Activated naive CD4-positive, alpha-beta T cell treated with anti-CD3 and anti-CD28 coated beads, Interleukin-2, amount 10 ng/mL, durations not matched to agents 7 days and 5 days (primary cell): ENCODE measurements at regions not wholly inside any gene's neighbourhood (a gene's known extent, or its start where the extent isn't known, plus 50 kb on each side); places are given as distances from the start of the nearest gene placed in this dataset.
"Not testable (repeated sequence)": the region's sequence is repeated elsewhere in the genome, so short reads cannot be mapped to it uniquely, and the experiment has no call there.

Experiments
- CTCF ChIA-PET: fragments of 350-600 bp; sonication (Branson Sonifier 250); formaldehyde crosslinking; loops from one replicate; lab custom pipeline; 2021; ENCODE audit warnings: antibody characterized with exemption; lab: Charles Lee
- DNase-seq: peaks from one replicate; pipeline ENCODE4 v3.0.0-alpha.2; 2020
- H3K27ac Mint-ChIP-seq: one replicate; pipeline ENCODE4 v1.8.0; 2021; ENCODE audit warnings: mild to moderate bottlenecking, moderate library complexity, mixed read lengths
- H3K27me3 Mint-ChIP-seq: one replicate; pipeline ENCODE4 v1.8.0; 2021; ENCODE audit warnings: mild to moderate bottlenecking, mixed read lengths
- H3K36me3 Mint-ChIP-seq: one replicate; pipeline ENCODE4 v1.8.0; 2021; ENCODE audit warnings: mixed read lengths
- H3K4me1 Mint-ChIP-seq: one replicate; pipeline ENCODE4 v1.8.0; 2021; ENCODE audit warnings: mixed read lengths
- H3K4me3 Mint-ChIP-seq: one replicate; pipeline ENCODE4 v1.8.0; 2021; ENCODE audit warnings: mild to moderate bottlenecking, moderate library complexity, mixed read lengths
- H3K9me3 Mint-ChIP-seq: one replicate; pipeline ENCODE4 v1.8.0; 2021; ENCODE audit warnings: mixed read lengths

DNA sequence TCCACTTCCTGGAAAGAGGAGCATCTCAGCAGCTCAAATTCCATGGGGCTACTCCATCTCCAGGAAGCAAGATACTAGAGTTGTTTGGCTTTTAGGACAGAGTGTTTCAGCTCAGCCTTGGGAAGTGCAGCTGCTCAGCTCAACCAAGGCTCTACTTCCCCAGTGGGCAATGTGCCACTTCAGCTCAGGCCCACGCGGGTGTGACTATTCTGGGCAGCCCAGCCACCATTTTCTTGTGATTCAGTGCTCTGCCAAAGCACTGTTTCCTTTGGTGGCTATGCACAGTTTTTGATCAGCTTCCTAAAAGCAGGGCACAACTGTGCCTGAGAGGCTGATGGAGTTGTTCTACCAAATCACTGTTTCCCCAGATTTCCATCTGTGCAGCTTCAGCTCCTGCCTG, 1104.9 kb upstream of the TMPRSS15 start:
- Mint-ChIP-seq H3K4me1 (no peaks in the 10 kb centered on the region), H3K36me3 (no peaks in the 10 kb centered on the region), H3K9me3 (peaks cover 25% of the 10 kb centered on the region), H3K4me3 (no peak overlapping the region), H3K27ac (no peak overlapping the region), H3K27me3 (no peaks in the 10 kb centered on the region)
- CTCF ChIA-PET = no interaction called here
- no peak for DNase-seq

DNA sequence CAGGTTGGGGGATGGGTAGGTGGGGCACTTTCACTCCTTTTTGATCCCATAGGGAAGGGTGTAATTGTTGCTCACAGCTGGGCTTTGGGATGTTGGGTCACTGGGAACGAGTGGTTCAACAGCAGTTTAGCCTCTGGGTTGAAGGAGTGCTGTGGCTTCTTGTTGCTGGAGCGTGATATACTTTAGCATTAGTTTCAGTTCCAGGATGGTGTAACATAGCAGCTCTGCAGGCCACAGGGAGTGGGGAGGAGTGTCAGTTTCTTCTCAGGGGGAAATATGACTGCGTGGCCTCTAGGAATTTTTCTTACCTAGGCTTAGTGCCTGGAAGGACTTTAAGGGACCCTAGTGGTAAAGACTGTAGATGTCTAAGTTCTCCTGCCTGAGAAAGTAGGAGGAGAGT, 1105.3 kb upstream of the TMPRSS15 start:
- Mint-ChIP-seq H3K9me3 (peaks cover 27% of the 10 kb centered on the region), H3K4me1 (no peaks in the 10 kb centered on the region), H3K4me3 (no peak overlapping the region), H3K27ac (no peak overlapping the region), H3K27me3 (no peaks in the 10 kb centered on the region), H3K36me3 (no peaks in the 10 kb centered on the region)
- no peak for DNase-seq
- CTCF ChIA-PET = no interaction called here

DNA sequence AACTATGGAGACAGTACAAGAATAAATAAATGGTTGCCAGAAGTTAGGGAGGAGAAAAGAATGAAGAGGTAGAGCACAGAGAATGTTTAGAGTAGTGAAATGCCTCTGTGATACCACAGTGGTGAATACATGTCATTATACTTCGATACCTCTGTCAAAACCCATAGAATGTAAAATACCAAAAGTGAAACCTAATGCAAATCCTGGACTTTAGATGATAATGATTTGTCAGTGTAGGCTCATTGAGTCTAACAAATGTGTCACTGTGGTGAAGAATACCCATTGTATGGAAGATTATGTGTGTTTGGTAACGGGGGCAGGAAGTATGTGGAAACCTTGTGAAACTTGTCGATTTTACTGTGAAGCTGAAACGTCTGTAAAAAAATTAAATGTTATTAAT, 1106.5 kb upstream of the TMPRSS15 start:
- peaks cover 28% of the 10 kb centered on the region for H3K9me3 Mint-ChIP-seq
- no peak overlapping the region for H3K27ac Mint-ChIP-seq

DNA sequence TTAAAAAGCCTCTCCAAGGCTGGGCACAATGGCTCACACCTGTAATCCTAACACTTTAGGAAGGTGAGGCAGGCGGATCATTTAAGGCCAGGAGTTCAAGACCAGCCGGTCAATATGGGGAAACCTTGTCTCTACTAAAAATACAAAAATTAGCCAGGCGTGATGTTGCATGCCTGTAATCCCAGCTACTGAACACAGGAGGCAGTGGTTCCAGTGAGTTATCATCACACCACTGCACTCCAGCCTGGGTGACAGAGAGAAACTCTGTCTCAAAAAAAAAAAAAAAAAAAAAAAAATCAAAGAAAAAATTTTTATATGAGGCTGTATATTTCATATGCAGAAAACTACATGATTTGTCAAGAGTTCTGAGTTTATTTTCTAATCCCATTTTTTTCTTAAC, 1107.1 kb upstream of the TMPRSS15 start:
- H3K9me3 Mint-ChIP-seq = peaks cover 28% of the 10 kb centered on the region
- CTCF ChIA-PET = no interaction called here
- no peaks in the 10 kb centered on the region for H3K27me3 Mint-ChIP-seq
- H3K27ac Mint-ChIP-seq = no peak overlapping the region
- H3K4me1 Mint-ChIP-seq = no peaks in the 10 kb centered on the region
- no peak overlapping the region for H3K4me3 Mint-ChIP-seq
- no peaks in the 10 kb centered on the region for H3K36me3 Mint-ChIP-seq
- no peak for DNase-seq

More for the DNA sequence above, 1106.5 kb upstream of the TMPRSS15 start:
- Mint-ChIP-seq H3K27me3 (no peaks in the 10 kb centered on the region), H3K36me3 (no peaks in the 10 kb centered on the region), H3K4me1 (no peaks in the 10 kb centered on the region), H3K4me3 (no peak overlapping the region)
- no peak for DNase-seq
- CTCF ChIA-PET = no interaction called here

GRCh38 chr21:19522381-19522780, 1118.8 kb upstream of the TMPRSS15 start:
- Mint-ChIP-seq H3K27ac (no peak overlapping the region), H3K4me3 (no peak overlapping the region), H3K27me3 (no peaks in the 10 kb centered on the region), H3K4me1 (no peaks in the 10 kb centered on the region), H3K36me3 (no peaks in the 10 kb centered on the region), H3K9me3 (peaks cover 19% of the 10 kb centered on the region)
- DNase-seq = no peak
- CTCF ChIA-PET = no interaction called here

DNA sequence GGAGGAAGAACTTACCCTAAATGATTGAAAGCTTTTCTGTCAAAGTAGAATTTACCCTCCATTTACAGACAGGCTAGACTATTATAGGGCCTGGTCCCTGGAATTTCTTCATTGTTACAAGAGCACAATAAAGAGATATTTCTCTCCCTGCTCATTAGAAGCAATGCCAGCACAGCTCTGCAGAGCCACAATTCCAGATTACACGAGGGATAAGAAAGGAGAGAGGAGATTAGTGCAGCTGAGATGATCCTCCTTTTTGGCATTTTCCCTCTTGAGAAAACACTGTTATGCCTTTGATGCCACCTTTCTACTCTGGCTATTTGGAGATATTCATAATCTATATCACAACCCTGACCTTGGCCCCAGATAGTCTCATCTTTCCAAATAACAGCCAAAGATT, 1119.5 kb upstream of the TMPRSS15 start:
- Mint-ChIP-seq H3K4me3 (no peak overlapping the region), H3K9me3 (peaks cover 19% of the 10 kb centered on the region), H3K27ac (no peak overlapping the region), H3K4me1 (no peaks in the 10 kb centered on the region), H3K36me3 (no peaks in the 10 kb centered on the region), H3K27me3 (no peaks in the 10 kb centered on the region)
- no peak for DNase-seq
- CTCF ChIA-PET = no interaction called here

GRCh38 chr21:19523746-19524145, 1120.2 kb upstream of the TMPRSS15 start:
- Mint-ChIP-seq H3K4me3 (no peak overlapping the region), H3K9me3 (peaks cover 17% of the 10 kb centered on the region)

DNA sequence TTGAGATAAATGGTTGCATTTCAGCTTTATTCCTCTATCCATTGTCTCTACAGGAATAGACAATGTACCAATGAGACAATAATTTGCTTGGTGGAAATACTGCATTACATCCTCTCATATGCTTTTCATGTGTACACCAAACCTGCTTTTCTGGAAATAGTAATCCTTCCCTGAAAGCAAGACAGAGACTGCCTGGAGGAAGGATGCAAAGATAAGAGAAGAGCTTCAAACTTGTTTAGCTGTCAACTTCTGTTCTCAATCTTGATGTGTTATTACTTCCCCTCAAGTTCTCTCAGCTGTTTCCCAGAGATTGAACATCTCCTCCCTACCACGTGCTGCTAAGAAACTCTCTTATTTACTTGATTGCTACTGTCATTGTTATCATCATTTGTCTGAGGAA, 1125.4 kb upstream of the TMPRSS15 start:
- Mint-ChIP-seq H3K4me1 (no peaks in the 10 kb centered on the region), H3K27me3 (no peaks in the 10 kb centered on the region), H3K36me3 (no peaks in the 10 kb centered on the region), H3K9me3 (peaks cover 13% of the 10 kb centered on the region), H3K4me3 (no peak overlapping the region), H3K27ac (no peak overlapping the region)
- CTCF ChIA-PET = no interaction called here
- DNase-seq = no peak

More at GRCh38 chr21:19523746-19524145, 1120.2 kb upstream of the TMPRSS15 start:
- Mint-ChIP-seq H3K4me1 (no peaks in the 10 kb centered on the region), H3K27ac (no peak overlapping the region), H3K27me3 (no peaks in the 10 kb centered on the region), H3K36me3 (no peaks in the 10 kb centered on the region)
- no peak for DNase-seq
- CTCF ChIA-PET = no interaction called here

- CTCF ChIA-PET = no interaction called here
- no peaks in the 10 kb centered on the region for H3K36me3 Mint-ChIP-seq
These were observed 1131.8 kb upstream of the TMPRSS15 start for GRCh38 chr21:19535356-19535755.

DNA sequence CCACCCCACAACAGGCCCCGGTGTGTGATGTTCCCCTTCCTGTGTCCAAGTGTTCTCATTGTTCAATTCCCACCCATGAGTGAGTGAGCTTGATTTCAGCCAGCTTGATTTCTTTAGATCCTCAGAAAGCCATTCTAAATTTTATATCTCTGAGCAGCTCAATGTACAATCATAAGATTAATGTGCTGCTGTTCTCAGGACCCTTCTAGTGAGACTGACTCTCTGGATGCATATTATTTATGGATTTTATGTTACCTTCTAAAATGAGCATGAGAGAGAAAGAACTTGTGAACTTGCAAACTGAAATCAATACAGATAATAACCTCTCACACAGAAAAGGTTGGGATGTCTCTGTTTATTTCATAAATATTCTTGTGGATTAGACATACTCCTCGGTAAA, 1133.5 kb upstream of the TMPRSS15 start:
- CTCF ChIA-PET = no interaction called here
- Mint-ChIP-seq H3K4me1 (no peaks in the 10 kb centered on the region), H3K27me3 (no peaks in the 10 kb centered on the region), H3K4me3 (no peak overlapping the region), H3K36me3 (no peaks in the 10 kb centered on the region), H3K27ac (no peak overlapping the region), H3K9me3 (peaks cover 19% of the 10 kb centered on the region)
- no peak for DNase-seq

More at GRCh38 chr21:19535356-19535755, 1131.8 kb upstream of the TMPRSS15 start:
- no peak overlapping the region for H3K27ac Mint-ChIP-seq
- H3K27me3 Mint-ChIP-seq = no peaks in the 10 kb centered on the region
- no peak for DNase-seq
- no peak overlapping the region for H3K4me3 Mint-ChIP-seq
- no peaks in the 10 kb centered on the region for H3K4me1 Mint-ChIP-seq
- H3K9me3 Mint-ChIP-seq = peaks cover 20% of the 10 kb centered on the region

DNA sequence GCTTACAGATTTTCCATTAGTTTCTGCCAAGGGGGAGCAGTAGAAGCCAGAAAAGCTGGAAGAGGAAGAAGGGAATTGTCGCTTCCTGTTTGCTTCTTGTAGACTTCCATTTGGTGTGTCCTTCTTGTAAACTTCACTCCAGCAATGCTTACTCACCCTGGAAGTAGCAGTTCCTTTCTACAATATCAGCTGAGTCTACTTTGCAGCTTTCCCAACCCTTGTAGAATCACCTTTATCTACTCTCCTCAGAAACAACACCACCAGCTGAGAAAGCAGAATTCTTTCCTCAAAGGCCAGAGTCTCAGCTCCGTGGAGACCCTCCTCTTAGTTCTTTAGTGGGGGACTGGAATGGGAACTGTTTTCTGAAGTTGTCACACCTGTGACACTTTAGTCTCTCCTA, 1136.7 kb upstream of the TMPRSS15 start:
- Mint-ChIP-seq H3K36me3 (no peaks in the 10 kb centered on the region), H3K4me1 (no peaks in the 10 kb centered on the region), H3K4me3 (no peak overlapping the region), H3K9me3 (peaks cover 35% of the 10 kb centered on the region), H3K27ac (no peak overlapping the region), H3K27me3 (no peaks in the 10 kb centered on the region)
- no peak for DNase-seq
- CTCF ChIA-PET = interaction anchor here (0.6 kb wide), 1 partner anchor 10 kb away, joined by 3 read pairs; no protein-coding TSS in a partner anchor

GRCh38 chr21:19541602-19542001, 1138.0 kb upstream of the TMPRSS15 start:
- CTCF ChIA-PET = no interaction called here
- DNase-seq = no peak
- no peaks in the 10 kb centered on the region for H3K27me3 Mint-ChIP-seq
- no peaks in the 10 kb centered on the region for H3K4me1 Mint-ChIP-seq
- no peaks in the 10 kb centered on the region for H3K36me3 Mint-ChIP-seq
- no peak overlapping the region for H3K4me3 Mint-ChIP-seq
- H3K9me3 Mint-ChIP-seq = peaks cover 34% of the 10 kb centered on the region
- no peak overlapping the region for H3K27ac Mint-ChIP-seq

DNA sequence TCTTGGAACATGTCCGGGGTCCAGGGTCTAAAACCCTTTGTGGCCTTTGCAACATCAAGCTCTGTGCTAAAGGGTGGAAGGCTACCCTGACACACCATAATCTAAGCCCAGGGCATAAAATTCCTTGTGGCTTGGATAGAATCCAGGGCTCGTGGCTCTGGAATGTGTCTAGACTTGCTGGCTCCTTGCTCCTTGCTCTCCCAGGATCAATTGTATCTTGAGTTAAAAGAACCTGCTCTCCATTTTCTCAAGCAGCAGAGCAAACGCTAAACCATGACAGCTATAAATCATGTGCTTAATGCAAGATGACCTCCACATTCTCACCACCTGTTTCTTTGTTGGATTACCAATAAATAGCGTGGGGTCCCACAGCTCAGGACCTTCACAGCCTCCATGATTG, 1140.9 kb upstream of the TMPRSS15 start:
- CTCF ChIA-PET, H3K27me3 Mint-ChIP-seq, DNase-seq, H3K4me3 Mint-ChIP-seq, H3K4me1 Mint-ChIP-seq, H3K27ac Mint-ChIP-seq, H3K36me3 Mint-ChIP-seq: not testable (repeated sequence)
- peaks cover 31% of the 10 kb centered on the region for H3K9me3 Mint-ChIP-seq

DNA sequence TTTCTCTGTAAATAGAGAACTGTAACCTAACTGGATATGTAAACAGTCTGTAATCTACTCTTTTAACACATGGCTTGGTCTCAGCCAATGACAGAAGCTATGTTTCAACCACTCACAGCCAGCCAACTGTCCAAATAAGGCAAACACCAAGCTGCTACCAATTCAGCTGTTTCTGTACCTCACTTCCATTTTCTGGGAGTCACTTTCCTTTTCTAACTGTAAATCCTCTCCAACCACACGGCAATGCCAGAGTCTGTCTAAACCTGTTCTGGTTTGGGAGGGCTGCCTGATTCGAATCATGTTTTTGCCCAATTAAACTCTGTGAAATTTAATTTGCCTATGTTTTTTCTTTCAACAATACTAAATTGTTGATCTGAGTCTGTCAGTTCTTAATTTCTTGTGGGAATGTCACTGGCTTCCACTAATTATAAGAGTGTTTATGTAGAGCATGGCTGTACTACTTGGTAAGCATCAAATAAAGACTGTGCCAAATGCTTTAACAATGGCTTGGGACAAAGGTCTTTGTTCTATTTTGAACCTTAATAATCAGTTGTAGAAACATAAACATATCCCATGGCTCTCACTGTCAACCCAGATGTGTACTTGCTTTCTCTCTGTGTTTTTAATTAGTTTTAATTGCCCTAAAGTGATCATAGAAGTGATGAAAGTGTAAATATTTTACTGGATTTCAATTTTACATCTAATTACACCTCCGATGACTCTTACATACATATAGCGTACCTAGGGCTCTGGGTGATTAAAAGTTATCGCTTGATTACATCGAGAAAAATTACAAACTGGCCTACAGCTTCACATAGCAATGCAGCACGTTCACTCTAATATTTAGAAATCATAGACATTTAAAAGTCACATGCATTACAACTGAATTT, 1144.6 kb upstream of the TMPRSS15 start:
- DNase-seq = no peak
- H3K9me3 Mint-ChIP-seq = peaks cover 17% of the 10 kb centered on the region
- no peak overlapping the region for H3K27ac Mint-ChIP-seq
- no peaks in the 10 kb centered on the region for H3K36me3 Mint-ChIP-seq
- no peaks in the 10 kb centered on the region for H3K4me1 Mint-ChIP-seq
- no peak overlapping the region for H3K4me3 Mint-ChIP-seq
- no peaks in the 10 kb centered on the region for H3K27me3 Mint-ChIP-seq
- CTCF ChIA-PET = no interaction called here

GRCh38 chr21:19553919-19554615, 1150.5 kb upstream of the TMPRSS15 start:
- H3K36me3 Mint-ChIP-seq = no peaks in the 10 kb centered on the region
- H3K9me3 Mint-ChIP-seq = peaks cover 10% of the 10 kb centered on the region
- CTCF ChIA-PET = no interaction called here
- H3K27ac Mint-ChIP-seq = no peak overlapping the region
- H3K4me1 Mint-ChIP-seq = no peaks in the 10 kb centered on the region
- no peaks in the 10 kb centered on the region for H3K27me3 Mint-ChIP-seq
- DNase-seq = no peak
- H3K4me3 Mint-ChIP-seq = no peak overlapping the region
